IMR-90 (cell line): ENCODE measurements at regions not wholly inside any gene's neighbourhood (a gene's known extent, or its start where the extent isn't known, plus 50 kb on each side); places are given as distances from the start of the nearest gene placed in this dataset.
A peak's percentile ranks its signal among the peaks of the same experiment; 100 is the strongest.

Experiments used
- ATAC-seq: fragments of 200-7000 bp; cut with Tn5 transposase; 2 replicates; pipeline ENCODE4 v1.9.1; 2020; ENCODE audit warnings: low read depth, mild to moderate bottlenecking, moderate library complexity
- BruUV-seq: library from RNA; stranded (reverse); fragments of 400-500 nt; replicated peaks from 2 replicates; lab custom pipeline; 2021; lab: Mats Ljungman, UMichigan
- CTCF ChIA-PET: fragments of 300-600 bp; formaldehyde crosslinking; extraction: SDS; loops from one replicate; lab custom pipeline; 2021; ENCODE audit warnings: antibody characterized with exemption; lab: Yijun Ruan, JAX
- POLR2A ChIA-PET: fragments of 300-600 bp; sonication (Branson Sonifier 250); formaldehyde crosslinking; loops from one replicate; lab custom pipeline; 2022; ENCODE audit warnings: antibody characterized with exemption; ENCODE audit not compliant: unreplicated experiment; lab: Charles Lee
- DNase-seq: peaks from one replicate; pipeline ENCODE4 v3.0.0; 2013
- H2AFZ ChIP-seq: replicated peaks from 2 replicates; pipeline ENCODE3; 2013; ENCODE audit warnings: low read length, mild to moderate bottlenecking; ENCODE audit not compliant: poor library complexity
- H2AK5ac ChIP-seq: 2 replicates; pipeline ENCODE4 v1.6.1; 2013; ENCODE audit warnings: low read depth, low read length, inconsistent platforms
- H2AK9ac ChIP-seq: replicated peaks from 2 replicates; pipeline ENCODE3; 2013; ENCODE audit warnings: mild to moderate bottlenecking, low read depth, low read length, moderate library complexity; ENCODE audit not compliant: poor library complexity
- H2BK120ac ChIP-seq: 2 replicates; pipeline ENCODE4 v1.6.1; 2013; ENCODE audit warnings: low read depth, low read length, inconsistent platforms
- H2BK15ac ChIP-seq: 3 replicates; pipeline ENCODE4 v1.6.1; 2013; ENCODE audit warnings: low read depth, low read length, inconsistent platforms
- H2BK20ac ChIP-seq: 2 replicates; pipeline ENCODE4 v1.6.1; 2013; ENCODE audit warnings: low read depth, mild to moderate bottlenecking, inconsistent platforms, low read length, moderate library complexity
- H2BK5ac ChIP-seq: 2 replicates; pipeline ENCODE4 v1.6.1; 2013; ENCODE audit warnings: mild to moderate bottlenecking, low read depth, low read length, inconsistent platforms; ENCODE audit not compliant: poor library complexity, severe bottlenecking
- H3K14ac ChIP-seq: replicated peaks from 2 replicates; pipeline ENCODE4 v1.6.1; 2013; ENCODE audit warnings: low read depth, low read length, inconsistent platforms
- H3K18ac ChIP-seq: 2 replicates; pipeline ENCODE4 v1.6.1; 2013; ENCODE audit warnings: low read depth, low read length, control low read depth
- H3K23ac ChIP-seq: 2 replicates; pipeline ENCODE4 v1.6.1; 2013; ENCODE audit warnings: low read depth, low read length, inconsistent platforms
- H3K27ac ChIP-seq: 2 replicates; pipeline ENCODE4 v1.5.1; 2013; ENCODE audit warnings: mild to moderate bottlenecking, control low read depth, low read length; ENCODE audit not compliant: insufficient read depth
- H3K27me3 ChIP-seq: 2 replicates; pipeline ENCODE4 v1.6.1; 2013; ENCODE audit warnings: low read length; ENCODE audit not compliant: control insufficient read depth, insufficient read depth
- H3K36me3 ChIP-seq: 2 replicates; pipeline ENCODE4 v1.6.1; 2013; ENCODE audit warnings: low read length, mixed read lengths; ENCODE audit not compliant: control insufficient read depth, insufficient read depth
- H3K4ac ChIP-seq: 2 replicates; pipeline ENCODE4 v1.6.1; 2013; ENCODE audit warnings: low read depth, low read length, inconsistent platforms
- H3K4me1 ChIP-seq: 2 replicates; pipeline ENCODE4 v1.6.1; 2013; ENCODE audit warnings: low read length, mixed read lengths; ENCODE audit not compliant: control insufficient read depth, insufficient read depth
- H3K4me2 ChIP-seq: 2 replicates; pipeline ENCODE4 v1.6.1; 2013; ENCODE audit warnings: low read depth, mild to moderate bottlenecking, control low read depth, low read length, moderate library complexity
- H3K4me3 ChIP-seq: 2 replicates; pipeline ENCODE4 v1.5.1; 2013; ENCODE audit warnings: low read depth, mild to moderate bottlenecking, control low read depth, low read length, moderate library complexity; ENCODE audit not compliant: insufficient read depth
- H3K56ac ChIP-seq: 2 replicates; pipeline ENCODE4 v1.6.1; 2013; ENCODE audit warnings: low read length, inconsistent platforms; ENCODE audit not compliant: insufficient read depth; ENCODE audit errors: extremely low read depth
- H3K79me1 ChIP-seq, 2 experiments: 2 replicates each; pipeline ENCODE4 v1.6.1; 2013; ENCODE audit warnings: low read length in 2 of 2, inconsistent platforms in 1 of 2, low read depth in 1 of 2
- H3K9ac ChIP-seq: 2 replicates; pipeline ENCODE4 v1.6.1; 2013; ENCODE audit warnings: low read depth, low read length, control low read depth
- H3K9me1 ChIP-seq: 2 replicates; pipeline ENCODE4 v1.6.1; 2013; ENCODE audit warnings: low read length, inconsistent platforms; ENCODE audit not compliant: insufficient read depth
- H3K9me3 ChIP-seq: 2 replicates; pipeline ENCODE4 v1.6.1; 2013; ENCODE audit warnings: low read length; ENCODE audit not compliant: control insufficient read depth, insufficient read depth
- H4K20me1 ChIP-seq: 2 replicates; pipeline ENCODE4 v1.6.1; 2013; ENCODE audit warnings: low read length, inconsistent platforms; ENCODE audit not compliant: insufficient read depth
- H4K5ac ChIP-seq: 2 replicates; pipeline ENCODE4 v1.6.1; 2013; ENCODE audit warnings: mild to moderate bottlenecking, low read depth, low read length, control low read depth
- H4K8ac ChIP-seq, 2 experiments: 2 replicates each; pipeline ENCODE4 v1.6.1; 2013; ENCODE audit warnings: low read depth in 2 of 2, low read length in 2 of 2, control low read depth in 1 of 2, inconsistent platforms in 1 of 2
- H4K91ac ChIP-seq: 2 replicates; pipeline ENCODE4 v1.6.1; 2013; ENCODE audit warnings: low read depth, low read length, inconsistent platforms; ENCODE audit not compliant: insufficient read depth
- BHLHE40 ChIP-seq: fragments of 150-350 bp; IDR thresholded peaks from 2 replicates; pipeline ENCODE4 v1.6.1; 2016; ENCODE audit warnings: mild to moderate bottlenecking, low read depth, low read length
- CEBPB ChIP-seq: IDR thresholded peaks from 2 replicates; pipeline ENCODE4 v1.6.1; 2012; ENCODE audit warnings: low read depth, low read length, improper control_type of control experiment
- CHD1 ChIP-seq: IDR thresholded peaks from 2 replicates; pipeline ENCODE4 v1.6.1; 2012; ENCODE audit warnings: low read depth, low read length, improper control_type of control experiment
- ELK1 ChIP-seq: fragments of 150-350 bp; IDR thresholded peaks from 2 replicates; pipeline ENCODE4 v1.6.1; 2016; ENCODE audit warnings: low read depth, mild to moderate bottlenecking, low read length, moderate library complexity, borderline replicate concordance
- FOS ChIP-seq: fragments of 150-350 bp; IDR thresholded peaks from 2 replicates; pipeline ENCODE4 v1.6.1; 2016; ENCODE audit warnings: low read depth, low read length
- MAFK ChIP-seq: IDR thresholded peaks from 2 replicates; pipeline ENCODE4 v1.6.1; 2012; ENCODE audit warnings: low read depth, low read length, improper control_type of control experiment
- POLR2A ChIP-seq: IDR thresholded peaks from 2 replicates; pipeline ENCODE4 v1.6.1; 2012; ENCODE audit warnings: mild to moderate bottlenecking, low read depth, low read length
- RAD21 ChIP-seq: IDR thresholded peaks from 2 replicates; pipeline ENCODE4 v1.6.1; 2012; ENCODE audit warnings: low read length, improper control_type of control experiment
- RCOR1 ChIP-seq: IDR thresholded peaks from 2 replicates; pipeline ENCODE4 v1.6.1; 2012; ENCODE audit warnings: mild to moderate bottlenecking, low read length, improper control_type of control experiment; ENCODE audit not compliant: insufficient replicate concordance
- SMC3 ChIP-seq: fragments of 150-350 bp; IDR thresholded peaks from 2 replicates; pipeline ENCODE4 v1.6.1; 2016; ENCODE audit warnings: low read depth, mild to moderate bottlenecking, antibody characterized with exemption, low read length, moderate library complexity
- USF2 ChIP-seq: fragments of 150-350 bp; IDR thresholded peaks from 2 replicates; pipeline ENCODE4 v1.6.1; 2017; ENCODE audit warnings: mild to moderate bottlenecking, antibody characterized with exemption, low read length, low read depth
- WGBS, 2 experiments: methylation state at CpG; one replicate each; pipeline versions ENCODE4 v1.1.5 to v1.1.7; 2013; ENCODE audit warnings: missing lambda C conversion rate in 2 of 2; ENCODE audit not compliant: insufficient read length in 1 of 2; ENCODE audit errors: extremely low coverage in 2 of 2; 5-methylcytosine and 5-hydroxymethylcytosine counted together
- dilution Hi-C: fragments of 300-500 bp; cut with HindIII; formaldehyde crosslinking; loops from one replicate; pipeline ENCODE4 v1.14.3; 2018; ENCODE audit warnings: low sequenced_read_pairs; ENCODE audit not compliant: unreplicated experiment
- in situ Hi-C: fragments of 300-500 bp; cut with MboI; formaldehyde crosslinking; loops from 3 replicates; pipeline ENCODE4 v1.14.3; 2019; ENCODE audit warnings: low sequenced_read_pairs, inconsistent platforms, mixed read lengths
- intact Hi-C: fragments of 100-400 bp; cut with micrococcal nuclease; formaldehyde crosslinking; loops from 2 replicates; pipeline ENCODE4 v1.10.0; 2022
- TF ChIP-seq, protein P1 (sequence below): conservative IDR thresholded peaks from 2 replicates; pipeline ENCODE4 v1.5.1; 2012; ENCODE audit warnings: mild to moderate bottlenecking, low read depth, low read length, improper control_type of control experiment

- H3K4me2 ChIP-seq, result peak overlapping the region; percentile 54; the same call in 1 of the 2 replicates
- peak overlapping the region; percentile 71; the same call in 1 of the 2 replicates for H3K23ac ChIP-seq
- H4K8ac ChIP-seq, result no peak overlapping the region
- H2BK5ac ChIP-seq, result no peak overlapping the region
- dilution Hi-C loops (no loop called here), in situ Hi-C loops (no loop called here), intact Hi-C loops (no loop called here)
- no peak overlapping the region for H4K91ac ChIP-seq
- DNase-seq, result no peak
- no peak overlapping the region for H3K4me3 ChIP-seq
- H3K4ac ChIP-seq, result peak overlapping the region; percentile 9; the same call in 1 of the 2 replicates
- H4K20me1 ChIP-seq, result no peaks in the 10 kb centered on the region
- no peak overlapping the region for H2BK15ac ChIP-seq
- no peak overlapping the region for H2BK20ac ChIP-seq
- ChIA-PET CTCF (interaction anchor here (1.2 kb wide), 1 partner anchor 9 kb away, joined by 7 read pairs; no protein-coding TSS in a partner anchor), POLR2A (no interaction called here)
- WGBS, 2 experiments, result no CpG with 5 or more reads among the region's 2 CpGs
- H2AFZ ChIP-seq, result no peak overlapping the region
- ATAC-seq, result no peak
- H3K14ac ChIP-seq, result no peak overlapping the region
- 0 out of 2 replicates have a peak overlapping the region, but pooled peaks have one; percentile 30 for H4K5ac ChIP-seq
- H3K9me3 ChIP-seq, result no peaks in the 10 kb centered on the region
- H3K56ac ChIP-seq, result no peak overlapping the region
- H3K18ac ChIP-seq, result peak overlapping the region; percentile 56; the same call in 1 of the 2 replicates
- no TSS peak for BruUV-seq
- 0 out of 2 replicates have a peak overlapping the region, but pooled peaks have one; percentile 31 for H2AK5ac ChIP-seq
- H3K36me3 ChIP-seq, result no peaks in the 10 kb centered on the region
- H3K27me3 ChIP-seq, result no peaks in the 10 kb centered on the region
- TF ChIP-seq, protein P1, sequence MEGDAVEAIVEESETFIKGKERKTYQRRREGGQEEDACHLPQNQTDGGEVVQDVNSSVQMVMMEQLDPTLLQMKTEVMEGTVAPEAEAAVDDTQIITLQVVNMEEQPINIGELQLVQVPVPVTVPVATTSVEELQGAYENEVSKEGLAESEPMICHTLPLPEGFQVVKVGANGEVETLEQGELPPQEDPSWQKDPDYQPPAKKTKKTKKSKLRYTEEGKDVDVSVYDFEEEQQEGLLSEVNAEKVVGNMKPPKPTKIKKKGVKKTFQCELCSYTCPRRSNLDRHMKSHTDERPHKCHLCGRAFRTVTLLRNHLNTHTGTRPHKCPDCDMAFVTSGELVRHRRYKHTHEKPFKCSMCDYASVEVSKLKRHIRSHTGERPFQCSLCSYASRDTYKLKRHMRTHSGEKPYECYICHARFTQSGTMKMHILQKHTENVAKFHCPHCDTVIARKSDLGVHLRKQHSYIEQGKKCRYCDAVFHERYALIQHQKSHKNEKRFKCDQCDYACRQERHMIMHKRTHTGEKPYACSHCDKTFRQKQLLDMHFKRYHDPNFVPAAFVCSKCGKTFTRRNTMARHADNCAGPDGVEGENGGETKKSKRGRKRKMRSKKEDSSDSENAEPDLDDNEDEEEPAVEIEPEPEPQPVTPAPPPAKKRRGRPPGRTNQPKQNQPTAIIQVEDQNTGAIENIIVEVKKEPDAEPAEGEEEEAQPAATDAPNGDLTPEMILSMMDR, result no peak
- TF ChIP-seq USF2 (no peak), SMC3 (no peak), POLR2A (no peak), MAFK (no peak), FOS (no peak), RAD21 (no peak), BHLHE40 (no peak), ELK1 (no peak), CEBPB (no peak), CHD1 (no peak), RCOR1 (no peak)
- peaks cover 12% of the 10 kb centered on the region for H3K4me1 ChIP-seq
- H3K79me1 ChIP-seq, result no peaks in the 10 kb centered on the region
- no peak overlapping the region for H2AK9ac ChIP-seq
- no peak overlapping the region for H3K9ac ChIP-seq
- no peak overlapping the region for H3K27ac ChIP-seq
- H2BK120ac ChIP-seq, result no peak overlapping the region
- peaks cover 4% of the 10 kb centered on the region for H3K9me1 ChIP-seq
Observed at GRCh38 chr17:12357600-12357999, 308.1 kb upstream of the MYOCD start.
